H1 (cell line): ENCODE measurements at regions not wholly inside any gene's neighbourhood (a gene's known extent, or its start where the extent isn't known, plus 50 kb on each side); places are given as distances from the start of the nearest gene placed in this dataset.

Source experiments
- CHD7 ChIP-seq: fragments of 300-600 bp; sonication (generic); IDR thresholded peaks from 2 replicates; pipeline ENCODE4 v1.7.1; 2012; ENCODE audit warnings: low read length, moderate library complexity, mild to moderate bottlenecking, inconsistent platforms; ENCODE audit not compliant: insufficient replicate concordance

GRCh38 chr13:81199956-81200355, 859.0 kb upstream of the SPRY2 start (continued):
- no peak for TF ChIP-seq CHD7
- TF ChIP-seq, all 59 proteins: peak for 0
